DND-41 (cell line): ENCODE measurements at regions not wholly inside any gene's neighbourhood (a gene's known extent, or its start where the extent isn't known, plus 50 kb on each side); places are given as distances from the start of the nearest gene placed in this dataset.

Experiments used
- EZH2 ChIP-seq: IDR thresholded peaks from 3 replicates; pipeline ENCODE4 v1.6.1; 2012; ENCODE audit warnings: borderline replicate concordance, low read depth, mild to moderate bottlenecking, moderate library complexity, low read length, inconsistent platforms; ENCODE audit not compliant: severe bottlenecking
- TF ChIP-seq, protein P1 (sequence below): IDR thresholded peaks from 2 replicates; pipeline ENCODE4 v1.5.1; 2012; ENCODE audit warnings: borderline replicate concordance, low read length, moderate library complexity, mild to moderate bottlenecking; ENCODE audit not compliant: poor library complexity, severe bottlenecking; ENCODE audit errors: extremely low read depth

- TF ChIP-seq, protein P1, sequence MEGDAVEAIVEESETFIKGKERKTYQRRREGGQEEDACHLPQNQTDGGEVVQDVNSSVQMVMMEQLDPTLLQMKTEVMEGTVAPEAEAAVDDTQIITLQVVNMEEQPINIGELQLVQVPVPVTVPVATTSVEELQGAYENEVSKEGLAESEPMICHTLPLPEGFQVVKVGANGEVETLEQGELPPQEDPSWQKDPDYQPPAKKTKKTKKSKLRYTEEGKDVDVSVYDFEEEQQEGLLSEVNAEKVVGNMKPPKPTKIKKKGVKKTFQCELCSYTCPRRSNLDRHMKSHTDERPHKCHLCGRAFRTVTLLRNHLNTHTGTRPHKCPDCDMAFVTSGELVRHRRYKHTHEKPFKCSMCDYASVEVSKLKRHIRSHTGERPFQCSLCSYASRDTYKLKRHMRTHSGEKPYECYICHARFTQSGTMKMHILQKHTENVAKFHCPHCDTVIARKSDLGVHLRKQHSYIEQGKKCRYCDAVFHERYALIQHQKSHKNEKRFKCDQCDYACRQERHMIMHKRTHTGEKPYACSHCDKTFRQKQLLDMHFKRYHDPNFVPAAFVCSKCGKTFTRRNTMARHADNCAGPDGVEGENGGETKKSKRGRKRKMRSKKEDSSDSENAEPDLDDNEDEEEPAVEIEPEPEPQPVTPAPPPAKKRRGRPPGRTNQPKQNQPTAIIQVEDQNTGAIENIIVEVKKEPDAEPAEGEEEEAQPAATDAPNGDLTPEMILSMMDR, result no peak
- TF ChIP-seq EZH2, result no peak
Observed at GRCh38 chr9:81393985-81394811, 295.1 kb downstream of the TLE1 start.
